H1 (cell line): ENCODE measurements at regions not wholly inside any gene's neighbourhood (a gene's known extent, or its start where the extent isn't known, plus 50 kb on each side); places are given as distances from the start of the nearest gene placed in this dataset.

Experiments
- CTCF ChIA-PET: fragments of 300-600 bp; sonication (Branson Sonifier 250); formaldehyde crosslinking; loops from one replicate; lab custom pipeline; 2021; ENCODE audit not compliant: partially characterized antibody; lab: Charles Lee
- POLR2A ChIA-PET: fragments of 300-600 bp; sonication (Branson Sonifier 250); formaldehyde crosslinking; loops from one replicate; lab custom pipeline; 2021; ENCODE audit warnings: inconsistent platforms; ENCODE audit not compliant: partially characterized antibody; lab: Charles Lee
- DNase-seq, 2 experiments: peaks; one replicate each; pipeline versions ENCODE4 v3.0.0 to v3.0.0-alpha.2; 2010 to 2022; ENCODE audit warnings: low spot score in 2 of 2, low read depth in 1 of 2, mixed read lengths in 1 of 2
- FAIRE-seq: peaks from 2 replicates; lab custom pipeline; 2011; peaks lifted over from hg19 to GRCh38; lab: Jason Lieb, UNC
- H2AFZ ChIP-seq: 2 replicates; pipeline ENCODE4 v1.8.1; 2012; ENCODE audit warnings: low read length, inconsistent platforms
- H2AK5ac ChIP-seq: 2 replicates; pipeline ENCODE4 v1.6.1; 2013; ENCODE audit warnings: low read depth, low read length
- H2BK120ac ChIP-seq: replicated peaks from 2 replicates; pipeline ENCODE3; 2013; ENCODE audit warnings: low read depth, low read length, inconsistent platforms
- H2BK12ac ChIP-seq: 2 replicates; pipeline ENCODE4 v1.6.1; 2013; ENCODE audit warnings: low read depth, low read length
- H2BK15ac ChIP-seq: 2 replicates; pipeline ENCODE4 v1.6.1; 2013; ENCODE audit warnings: low read length
- H2BK20ac ChIP-seq: 2 replicates; pipeline ENCODE4 v1.6.1; 2013; ENCODE audit warnings: low read length
- H2BK5ac ChIP-seq: 2 replicates; pipeline ENCODE4 v1.6.1; 2013; ENCODE audit warnings: low read depth, low read length
- H3K14ac ChIP-seq: 2 replicates; pipeline ENCODE4 v1.6.1; 2013; ENCODE audit warnings: inconsistent platforms; ENCODE audit not compliant: insufficient read length
- H3K18ac ChIP-seq: 2 replicates; pipeline ENCODE4 v1.6.1; 2013; ENCODE audit warnings: low read length; ENCODE audit errors: extremely low read depth
- H3K23ac ChIP-seq: 2 replicates; pipeline ENCODE4 v1.6.1; 2013; ENCODE audit warnings: inconsistent platforms; ENCODE audit not compliant: insufficient read length
- H3K23me2 ChIP-seq: 2 replicates; pipeline ENCODE4 v1.6.1; 2013; ENCODE audit warnings: low read depth, low read length
- H3K27ac ChIP-seq: 2 replicates; pipeline ENCODE4 v1.6.1; 2011; ENCODE audit warnings: low read depth, low read length, inconsistent platforms
- H3K27me3 ChIP-seq, 4 experiments: replicated peaks in 1 of 4; 1 replicate in 1 of 4; 2 replicates in 3 of 4; pipeline versions ENCODE4 v1.6.1 to v1.8.1; 2011 to 2013; ENCODE audit warnings: low read length in 3 of 4, mild to moderate bottlenecking in 3 of 4, inconsistent platforms in 2 of 4, mixed read lengths in 2 of 4, moderate library complexity in 1 of 4; ENCODE audit not compliant: control insufficient read depth in 3 of 4, insufficient read depth in 3 of 4; ENCODE audit errors: extremely low read depth in 1 of 4
- H3K36me3 ChIP-seq, 4 experiments: 2 replicates each; pipeline versions ENCODE4 v1.6.1 to v1.8.1; 2011 to 2013; ENCODE audit warnings: mild to moderate bottlenecking in 4 of 4, low read length in 3 of 4, moderate library complexity in 2 of 4, control low read depth in 1 of 4, inconsistent platforms in 1 of 4; ENCODE audit not compliant: insufficient read depth in 4 of 4, control insufficient read depth in 2 of 4
- H3K4ac ChIP-seq: replicated peaks from 2 replicates; pipeline ENCODE3; 2013; ENCODE audit warnings: low read length, low read depth, mixed read lengths, inconsistent platforms; ENCODE audit not compliant: insufficient read length
- H3K4me1 ChIP-seq, 4 experiments: replicated peaks in 1 of 4; 1 replicate in 1 of 4; 2 replicates in 3 of 4; pipeline versions ENCODE4 v1.6.1 to v1.8.1; 2011 to 2013; ENCODE audit warnings: low read length in 3 of 4, inconsistent platforms in 2 of 4, mixed read lengths in 1 of 4; ENCODE audit not compliant: insufficient read depth in 4 of 4, control insufficient read depth in 3 of 4
- H3K4me2 ChIP-seq, 2 experiments: 2 replicates each; pipeline versions ENCODE4 v1.6.1 to v1.8.1; 2011 to 2013; ENCODE audit warnings: low read depth in 2 of 2, low read length in 2 of 2, control low read depth in 1 of 2, inconsistent platforms in 1 of 2, mild to moderate bottlenecking in 1 of 2; ENCODE audit not compliant: insufficient read depth in 1 of 2
- H3K4me3 ChIP-seq, 4 experiments: fragments of 200-600, 300-600 bp in 1 of 4; sonication (generic), shearing (Covaris generic), sonication (Bioruptor Twin) in 1 of 4; 2 replicates each; pipeline versions ENCODE4 v1.5.1 to v1.8.1; 2011 to 2016; ENCODE audit warnings: low read length in 4 of 4, low read depth in 3 of 4, control low read depth in 2 of 4, inconsistent platforms in 2 of 4, mild to moderate bottlenecking in 2 of 4, mixed read lengths in 1 of 4, moderate library complexity in 1 of 4; ENCODE audit not compliant: insufficient read depth in 2 of 4; ENCODE audit errors: extremely low read depth in 1 of 4
- H3K56ac ChIP-seq: replicated peaks from 2 replicates; pipeline ENCODE3; 2013; ENCODE audit warnings: low read depth, mild to moderate bottlenecking, mixed read lengths, low read length, inconsistent platforms; ENCODE audit not compliant: insufficient read length
- H3K79me1 ChIP-seq: 2 replicates; pipeline ENCODE4 v1.6.1; 2013; ENCODE audit warnings: low read depth, low read length, control low read depth
- H3K79me2 ChIP-seq, 2 experiments: 2 replicates each; pipeline versions ENCODE4 v1.6.1 to v1.8.1; 2012 to 2013; ENCODE audit warnings: low read length in 2 of 2, mild to moderate bottlenecking in 2 of 2, inconsistent platforms in 1 of 2; ENCODE audit not compliant: insufficient read depth in 2 of 2, control insufficient read depth in 1 of 2
- H3K9ac ChIP-seq, 4 experiments: replicated peaks in 1 of 4; 1 replicate in 1 of 4; 2 replicates in 3 of 4; pipeline versions ENCODE4 v1.6.1 to v1.8.1; 2011 to 2013; ENCODE audit warnings: low read depth in 3 of 4, low read length in 3 of 4, control low read depth in 2 of 4, mild to moderate bottlenecking in 2 of 4, moderate library complexity in 2 of 4, inconsistent platforms in 1 of 4; ENCODE audit errors: extremely low read depth in 1 of 4
- H3K9me3 ChIP-seq, 2 experiments: 2 replicates each; pipeline versions ENCODE4 v1.6.1 to v1.8.1; 2012 to 2013; ENCODE audit warnings: mild to moderate bottlenecking in 2 of 2, moderate library complexity in 2 of 2, control low read depth in 1 of 2, inconsistent platforms in 1 of 2, low read depth in 1 of 2, low read length in 1 of 2, mixed read lengths in 1 of 2; ENCODE audit not compliant: insufficient read depth in 2 of 2
- H4K20me1 ChIP-seq, 2 experiments: replicated peaks in 1 of 2; 2 replicates each; pipeline versions ENCODE3 to v1.8.1; 2011 to 2013; ENCODE audit warnings: inconsistent platforms in 2 of 2, low read length in 2 of 2, mild to moderate bottlenecking in 1 of 2; ENCODE audit not compliant: insufficient read depth in 2 of 2, control insufficient read depth in 1 of 2
- H4K5ac ChIP-seq: 2 replicates; pipeline ENCODE4 v1.6.1; 2013; ENCODE audit warnings: low read length, low read depth, mixed read lengths, inconsistent platforms; ENCODE audit not compliant: insufficient read length
- H4K8ac ChIP-seq: 2 replicates; pipeline ENCODE4 v1.8.0; 2013; ENCODE audit warnings: mild to moderate bottlenecking, moderate library complexity, low read length, inconsistent platforms; ENCODE audit not compliant: insufficient read depth; ENCODE audit errors: extremely low read depth
- H4K91ac ChIP-seq: replicated peaks from 2 replicates; pipeline ENCODE3; 2013; ENCODE audit warnings: low read length, mixed read lengths, inconsistent platforms; ENCODE audit not compliant: insufficient read length
- SP2 ChIP-seq: IDR thresholded peaks from 2 replicates; pipeline ENCODE4 v1.6.1; 2012; ENCODE audit warnings: mild to moderate bottlenecking, low read length, inconsistent platforms
- WGBS, 2 experiments: shearing (Covaris generic) in 1 of 2; methylation state at CpG; one replicate each; pipeline versions ENCODE4 v1.1.6 to v1.1.7; 2013 to 2015; ENCODE audit warnings: low lambda C conversion rate in 2 of 2, mixed read lengths in 2 of 2, inconsistent platforms in 1 of 2, low coverage in 1 of 2, missing lambda C conversion rate in 1 of 2; ENCODE audit not compliant: insufficient replicate concordance in 2 of 2, insufficient coverage in 1 of 2, insufficient read length in 1 of 2; ENCODE audit errors: extremely low coverage in 1 of 2, missing lambda C conversion rate in 1 of 2; 5-methylcytosine and 5-hydroxymethylcytosine counted together

- Histone ChIP-seq H3K9ac (no peak overlapping the region), H2BK15ac (no peak overlapping the region), H3K23ac (no peak overlapping the region), H3K79me1 (no peaks in the 10 kb centered on the region), H4K5ac (no peak overlapping the region), H3K79me2 (no peaks in the 10 kb centered on the region), H3K9me3 (peaks cover 3 to 12% of the 10 kb centered on the region in 2 experiments; a peak in 2 of 4 replicates), H2AK5ac (no peak overlapping the region), H3K14ac (no peak overlapping the region), H4K20me1 (no peaks in the 10 kb centered on the region), H4K91ac (no peak overlapping the region), H3K56ac (no peak overlapping the region), H3K23me2 (no peaks in the 10 kb centered on the region), H3K27ac (no peak overlapping the region), H3K4me2 (no peak overlapping the region), H2BK20ac (no peak overlapping the region), H3K36me3 (peaks cover 0 to 3% (median 0%) of the 10 kb centered on the region in 4 experiments; a peak in 2 of 8 replicates), H3K4me1 (no peaks in the 10 kb centered on the region), H3K18ac (no peak overlapping the region), H2BK120ac (no peak overlapping the region), H4K8ac (no peak overlapping the region), H2BK5ac (no peak overlapping the region), H3K27me3 (no peaks in the 10 kb centered on the region), H3K4ac (no peak overlapping the region), H2AFZ (no peak overlapping the region), H3K4me3 (no peak overlapping the region), H2BK12ac (no peak overlapping the region)
- no peak for DNase-seq
- FAIRE-seq = no peak
- ChIA-PET POLR2A (no interaction called here), CTCF (no interaction called here)
- WGBS, 2 experiments = 90% methylated on average over 5 of the region's 5 CpGs; no CpG with 5 or more reads in 1 of the 2 experiments
- TF ChIP-seq SP2 = no peak
These were observed 964.1 kb downstream of the TTLL7 start for GRCh38 chr1:83034851-83035250.
